ENCODE measurements at regions not wholly inside any gene's neighbourhood (a gene's known extent, or its start where the extent isn't known, plus 50 kb on each side); places are given as distances from the start of the nearest gene placed in this dataset.
"Not testable (repeated sequence)": the region's sequence is repeated elsewhere in the genome, so short reads cannot be mapped to it uniquely, and the experiment has no call there.

- peaks cover 41 to 52% (median 41%) of the 10 kb centered on the region in 3 donors for H3K4me1 Mint-ChIP-seq
- not testable (repeated sequence) for H3K9me3 Mint-ChIP-seq; DNase-seq; ATAC-seq (ENCODE audit: low read depth in 2 of 2); H3K4me3 Mint-ChIP-seq; H3K27me3 Mint-ChIP-seq; H3K27ac Mint-ChIP-seq
- peaks cover 29 to 32% of the 10 kb centered on the region in 2 donors for H3K36me3 Mint-ChIP-seq
Measured at GRCh38 chr6:144389474-144389873, 104.3 kb downstream of the UTRN start.

GRCh38 chr6:144390202-144390601, 105.1 kb downstream of the UTRN start:
- Mint-ChIP-seq H3K27me3 (no peaks in the 10 kb centered on the region), H3K36me3 (peaks cover 25 to 29% of the 10 kb centered on the region in 2 donors), H3K27ac (peak overlapping the region in 4 of 6 donors; percentile 10 to 75 (median 38)), H3K9me3 (peaks cover 0 to 7% (median 0%) of the 10 kb centered on the region in 7 donors), H3K4me1 (peaks cover 34 to 45% (median 38%) of the 10 kb centered on the region in 3 donors), H3K4me3 (no peak overlapping the region)
- ATAC-seq (ENCODE audit: low read depth in 2 of 2) = no peak
- DNase-seq = no peak

GRCh38 chr6:144390886-144391285, 105.8 kb downstream of the UTRN start:
- no peak for DNase-seq
- no peak for ATAC-seq (ENCODE audit: low read depth in 2 of 2)
- Mint-ChIP-seq H3K4me1 (peaks cover 31 to 42% (median 32%) of the 10 kb centered on the region in 3 donors), H3K27ac (peak overlapping the region in 1 of 6 donors; percentile 53), H3K36me3 (peaks cover 25 to 29% of the 10 kb centered on the region in 2 donors), H3K27me3 (no peaks in the 10 kb centered on the region), H3K9me3 (peaks cover 0 to 7% (median 0%) of the 10 kb centered on the region in 7 donors), H3K4me3 (no peak overlapping the region)

GRCh38 chr6:144392536-144392935, 107.4 kb downstream of the UTRN start:
- H3K9me3 Mint-ChIP-seq = peaks cover 0 to 10% (median 2%) of the 10 kb centered on the region in 7 donors
- H3K4me3 Mint-ChIP-seq = no peak overlapping the region
- peaks cover 29 to 50% (median 41%) of the 10 kb centered on the region in 3 donors for H3K4me1 Mint-ChIP-seq
- H3K36me3 Mint-ChIP-seq = peaks cover 29 to 32% of the 10 kb centered on the region in 2 donors
- no peak for ATAC-seq (ENCODE audit: low read depth in 2 of 2)
- no peak overlapping the region for H3K27ac Mint-ChIP-seq
- DNase-seq = no peak
- no peaks in the 10 kb centered on the region for H3K27me3 Mint-ChIP-seq

DNA sequence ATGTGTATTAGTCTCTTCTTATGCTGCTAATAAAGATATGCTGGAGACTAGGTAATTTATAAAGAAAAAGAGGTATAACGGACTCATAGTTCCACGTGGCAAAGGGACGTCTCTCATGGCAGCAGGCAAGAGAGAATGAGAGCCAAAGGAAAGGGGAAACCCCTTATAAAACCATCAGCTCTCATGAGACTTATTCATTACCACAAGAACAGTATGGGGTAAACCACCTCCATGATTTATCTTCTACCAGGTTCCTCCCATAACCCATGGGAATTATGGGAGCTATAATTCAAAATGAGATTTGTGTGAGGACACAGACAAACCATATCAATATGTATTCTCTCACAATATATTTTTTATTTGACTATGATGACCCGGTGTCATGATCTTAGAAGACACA, 109.1 kb downstream of the UTRN start:
- peaks cover 32 to 52% (median 44%) of the 10 kb centered on the region in 3 donors for H3K4me1 Mint-ChIP-seq
- peak overlapping the region in 1 of 8 donors; percentile 70 for H3K4me3 Mint-ChIP-seq
- ATAC-seq (ENCODE audit: low read depth in 2 of 2) (peak in 1 of 2 donors; percentile 43), DNase-seq (no peak)
- H3K36me3 Mint-ChIP-seq = peaks cover 34 to 41% of the 10 kb centered on the region in 2 donors
- peaks cover 0 to 19% (median 9%) of the 10 kb centered on the region in 7 donors for H3K9me3 Mint-ChIP-seq
- no peaks in the 10 kb centered on the region for H3K27me3 Mint-ChIP-seq
- no peak overlapping the region for H3K27ac Mint-ChIP-seq

GRCh38 chr6:144395014-144395413, 109.9 kb downstream of the UTRN start:
- Mint-ChIP-seq H3K36me3 (peaks cover 30 to 38% of the 10 kb centered on the region in 2 donors), H3K9me3 (peaks cover 0 to 19% (median 9%) of the 10 kb centered on the region in 7 donors), H3K27ac (no peak overlapping the region), H3K27me3 (no peaks in the 10 kb centered on the region), H3K4me3 (no peak overlapping the region), H3K4me1 (peaks cover 39 to 53% (median 48%) of the 10 kb centered on the region in 3 donors)
- DNase-seq (no peak), ATAC-seq (ENCODE audit: low read depth in 2 of 2) (no peak)

DNA sequence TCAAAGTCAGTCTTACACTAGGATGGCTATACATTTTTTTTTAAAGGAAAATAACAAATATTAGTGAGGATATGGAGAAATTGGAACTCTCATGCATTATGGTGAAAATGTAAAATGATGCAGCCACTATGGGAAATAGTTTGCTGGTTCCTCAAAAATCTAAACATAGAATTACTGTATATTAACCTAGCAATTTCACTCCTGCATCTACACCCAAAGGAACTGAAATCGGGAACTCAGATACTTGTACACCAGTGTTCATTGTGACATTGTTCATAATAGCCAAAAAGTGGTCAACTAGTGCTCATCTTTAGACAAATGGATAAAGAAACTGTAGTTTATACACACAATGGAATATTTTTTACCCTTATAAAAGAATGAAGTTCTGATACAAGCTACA, 110.7 kb downstream of the UTRN start:
- no peaks in the 10 kb centered on the region for H3K27me3 Mint-ChIP-seq
- H3K4me3 Mint-ChIP-seq = no peak overlapping the region
- ATAC-seq (ENCODE audit: low read depth in 2 of 2) (no peak), DNase-seq (no peak)
- H3K27ac Mint-ChIP-seq = no peak overlapping the region
- H3K9me3 Mint-ChIP-seq = peaks cover 0 to 19% (median 9%) of the 10 kb centered on the region in 7 donors
- H3K4me1 Mint-ChIP-seq = peaks cover 37 to 50% (median 44%) of the 10 kb centered on the region in 3 donors
- H3K36me3 Mint-ChIP-seq = peaks cover 26 to 30% of the 10 kb centered on the region in 2 donors

DNA sequence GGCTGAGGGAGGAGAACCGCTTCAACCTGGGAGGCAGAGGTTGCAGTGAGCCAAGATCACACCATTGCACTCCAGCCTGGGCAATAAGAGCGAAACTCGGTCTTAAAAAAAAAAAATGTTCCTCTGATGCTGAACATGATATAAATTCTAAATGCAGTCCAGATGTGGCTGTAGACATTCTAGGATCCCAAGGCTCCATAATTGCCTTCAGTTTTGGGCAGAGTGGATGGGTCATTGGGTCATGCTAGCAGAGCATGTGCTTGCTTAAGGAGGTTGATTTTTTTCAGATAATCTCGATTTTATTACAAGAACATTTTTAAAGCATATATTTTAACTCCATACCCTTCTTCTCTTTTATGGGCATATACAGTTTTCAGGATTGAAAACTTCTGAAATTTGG, 112.0 kb downstream of the UTRN start:
- peaks cover 28 to 31% of the 10 kb centered on the region in 2 donors for H3K36me3 Mint-ChIP-seq
- peaks cover 0 to 19% (median 9%) of the 10 kb centered on the region in 7 donors for H3K9me3 Mint-ChIP-seq
- ATAC-seq (ENCODE audit: low read depth in 2 of 2) (no peak), DNase-seq (no peak)
- no peak overlapping the region for H3K27ac Mint-ChIP-seq
- no peak overlapping the region for H3K4me3 Mint-ChIP-seq
- H3K27me3 Mint-ChIP-seq = no peaks in the 10 kb centered on the region
- peaks cover 40 to 56% (median 45%) of the 10 kb centered on the region in 3 donors for H3K4me1 Mint-ChIP-seq

DNA sequence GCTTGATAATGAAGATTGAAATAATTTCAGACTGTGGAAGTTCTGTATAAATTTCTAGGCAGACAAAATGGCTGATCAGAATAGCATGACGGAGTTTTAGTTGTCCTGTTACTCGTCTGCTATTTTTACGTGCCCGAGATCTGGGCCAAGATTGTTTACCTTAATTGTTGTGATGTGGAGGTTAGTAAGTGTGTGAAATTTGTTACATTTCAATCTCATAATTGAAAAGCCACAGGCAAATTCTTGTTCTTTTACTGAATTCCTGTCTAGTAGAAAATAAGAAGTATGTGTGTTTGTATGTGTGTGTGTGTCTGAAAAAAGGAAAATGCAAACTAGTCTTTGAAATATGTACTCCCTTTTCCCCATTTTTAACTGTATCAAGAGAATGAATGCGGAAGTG, 115.2 kb downstream of the UTRN start:
- H3K4me1 Mint-ChIP-seq = peaks cover 28 to 60% (median 35%) of the 10 kb centered on the region in 3 donors
- peaks cover 0 to 12% (median 9%) of the 10 kb centered on the region in 7 donors for H3K9me3 Mint-ChIP-seq
- no peak overlapping the region for H3K4me3 Mint-ChIP-seq
- H3K36me3 Mint-ChIP-seq = peaks cover 12 to 39% of the 10 kb centered on the region in 2 donors
- peak overlapping the region in 2 of 6 donors; percentile 28 to 30 for H3K27ac Mint-ChIP-seq
- no peaks in the 10 kb centered on the region for H3K27me3 Mint-ChIP-seq
- ATAC-seq (ENCODE audit: low read depth in 2 of 2) (no peak), DNase-seq (no peak)

- H3K27ac Mint-ChIP-seq = peak overlapping the region in 2 of 6 donors; percentile 6 to 44
Measured at GRCh38 chr6:144401736-144402733, 116.9 kb downstream of the UTRN start.

DNA sequence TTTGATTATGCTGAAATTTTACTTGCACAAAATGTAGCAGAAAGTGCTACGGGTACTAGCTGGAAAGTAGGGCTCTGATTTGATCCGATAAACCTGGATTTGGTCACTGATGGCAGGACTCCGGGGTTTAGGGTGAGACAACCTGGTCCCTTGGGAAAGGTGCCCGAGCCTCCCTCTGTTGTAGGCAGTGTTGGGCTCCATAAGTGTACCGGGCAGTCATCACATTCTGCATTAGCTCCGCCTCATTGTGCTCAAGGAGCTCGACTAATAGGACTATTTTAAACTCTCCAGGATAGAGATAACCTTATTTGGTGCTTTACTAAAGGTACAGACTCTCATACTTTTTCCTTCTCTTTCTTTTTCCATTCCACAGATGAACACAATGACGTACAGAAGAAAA, 117.6 kb downstream of the UTRN start:
- no peak for DNase-seq
- peaks cover 0 to 7% (median 5%) of the 10 kb centered on the region in 7 donors for H3K9me3 Mint-ChIP-seq
- H3K27me3 Mint-ChIP-seq = no peaks in the 10 kb centered on the region
- H3K36me3 Mint-ChIP-seq = peaks cover 17 to 36% of the 10 kb centered on the region in 2 donors
- peak overlapping the region in 1 of 6 donors; percentile 6 for H3K27ac Mint-ChIP-seq
- ATAC-seq (ENCODE audit: low read depth in 2 of 2) = no peak
- peaks cover 36 to 52% (median 39%) of the 10 kb centered on the region in 3 donors for H3K4me1 Mint-ChIP-seq
- H3K4me3 Mint-ChIP-seq = no peak overlapping the region

More at GRCh38 chr6:144401736-144402733, 116.9 kb downstream of the UTRN start:
- no peak overlapping the region for H3K4me3 Mint-ChIP-seq
- DNase-seq = no peak
- H3K9me3 Mint-ChIP-seq = peaks cover 0 to 12% (median 7%) of the 10 kb centered on the region in 7 donors
- H3K4me1 Mint-ChIP-seq = peaks cover 31 to 51% (median 37%) of the 10 kb centered on the region in 3 donors
- no peaks in the 10 kb centered on the region for H3K27me3 Mint-ChIP-seq
- H3K36me3 Mint-ChIP-seq = peaks cover 18 to 39% of the 10 kb centered on the region in 2 donors
- no peak for ATAC-seq (ENCODE audit: low read depth in 2 of 2)

DNA sequence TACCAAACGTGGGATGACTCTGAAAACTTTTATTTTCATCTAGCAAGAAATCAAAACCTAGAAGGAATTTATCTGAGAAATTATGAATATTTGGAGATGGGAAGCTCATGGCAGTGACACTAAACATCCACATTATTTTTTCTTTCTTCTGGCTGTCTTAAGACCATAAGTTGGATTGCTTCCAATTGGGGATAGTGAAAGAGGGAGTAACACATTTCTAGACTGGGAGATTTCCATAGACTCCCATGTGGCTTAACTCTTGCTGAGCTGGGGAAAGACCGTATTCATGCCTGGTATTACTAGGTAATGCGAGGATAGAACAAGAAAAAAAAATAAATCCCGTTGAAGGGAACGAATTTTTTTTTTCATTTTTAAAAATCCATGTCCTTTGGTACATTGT, 120.0 kb downstream of the UTRN start:
- DNase-seq = no peak
- Mint-ChIP-seq H3K4me1 (peaks cover 29 to 51% (median 40%) of the 10 kb centered on the region in 3 donors), H3K9me3 (no peaks in the 10 kb centered on the region), H3K36me3 (peaks cover 8 to 34% of the 10 kb centered on the region in 2 donors), H3K4me3 (no peak overlapping the region), H3K27me3 (no peaks in the 10 kb centered on the region), H3K27ac (no peak overlapping the region)
- no peak for ATAC-seq (ENCODE audit: low read depth in 2 of 2)

DNA sequence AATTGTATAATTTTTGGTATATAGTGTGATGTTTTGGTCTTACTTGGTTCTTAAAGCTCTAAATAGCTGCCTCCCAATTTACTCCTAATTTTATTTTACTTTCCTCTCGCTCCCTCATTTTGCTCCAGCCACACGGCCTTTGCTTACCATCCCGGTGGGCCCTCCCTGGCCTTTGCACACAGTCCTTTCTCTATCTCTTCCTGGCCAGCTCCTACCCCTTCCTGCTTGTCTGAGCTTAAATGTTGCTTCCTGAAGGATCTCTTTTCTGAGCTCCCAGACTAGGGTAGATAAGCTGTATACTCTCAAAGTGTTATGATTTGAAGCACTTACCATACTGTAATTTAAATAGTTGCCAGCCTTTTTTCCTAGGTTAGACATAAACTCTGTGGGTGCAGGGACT, 121.7 kb downstream of the UTRN start:
- Mint-ChIP-seq H3K27me3 (no peaks in the 10 kb centered on the region), H3K36me3 (peaks cover 23 to 41% of the 10 kb centered on the region in 2 donors), H3K9me3 (no peaks in the 10 kb centered on the region), H3K4me1 (peaks cover 37 to 56% (median 45%) of the 10 kb centered on the region in 3 donors), H3K4me3 (no peak overlapping the region), H3K27ac (peak overlapping the region in 2 of 6 donors; percentile 0 to 72)
- DNase-seq (no peak), ATAC-seq (ENCODE audit: low read depth in 2 of 2) (no peak)
